Lower lobe of right lung (tissue), 2 donors: ENCODE measurements at regions not wholly inside any gene's neighbourhood (a gene's known extent, or its start where the extent isn't known, plus 50 kb on each side); places are given as distances from the start of the nearest gene placed in this dataset.

Experiments used
- ATAC-seq, 2 donors: fragments of 200-7000 bp; cut with Tn5 transposase; one replicate each; pipeline ENCODE4 v1.9.1; 2020 to 2022; ENCODE audit warnings: mild to moderate bottlenecking in 2 of 2, moderate library complexity in 2 of 2
- DNase-seq: peaks from one replicate; pipeline ENCODE4 v3.0.0-alpha.2; 2020
- H3K27ac ChIP-seq: fragments of 200-600 bp; one replicate; pipeline ENCODE4 v1.8.0; 2022
- H3K27me3 ChIP-seq: fragments of 200-600 bp; one replicate; pipeline ENCODE4 v1.8.0; 2022; ENCODE audit warnings: low read depth
- H3K36me3 ChIP-seq: fragments of 200-600 bp; one replicate; pipeline ENCODE4 v1.8.0; 2022; ENCODE audit warnings: mild to moderate bottlenecking
- H3K4me1 ChIP-seq: fragments of 200-600 bp; one replicate; pipeline ENCODE4 v1.8.0; 2022
- H3K4me3 ChIP-seq: fragments of 200-600 bp; one replicate; pipeline ENCODE4 v1.8.0; 2022; ENCODE audit warnings: mild to moderate bottlenecking
- H3K9me3 ChIP-seq: fragments of 200-600 bp; one replicate; pipeline ENCODE4 v1.8.0; 2022
- intact Hi-C: fragments of 100-400 bp; cut with DNase I; formaldehyde crosslinking; loops from one replicate; pipeline ENCODE4 v1.11.0; 2022
- TF ChIP-seq, protein P1 (sequence below): fragments of 200-600 bp; IDR thresholded peaks from one replicate; pipeline ENCODE4 v1.8.0; 2022; ENCODE audit warnings: antibody characterized with exemption, mild to moderate bottlenecking
- donor health status: DM: no; HTN: yes; CAD: no; lungs with severe emphysema.

DNA sequence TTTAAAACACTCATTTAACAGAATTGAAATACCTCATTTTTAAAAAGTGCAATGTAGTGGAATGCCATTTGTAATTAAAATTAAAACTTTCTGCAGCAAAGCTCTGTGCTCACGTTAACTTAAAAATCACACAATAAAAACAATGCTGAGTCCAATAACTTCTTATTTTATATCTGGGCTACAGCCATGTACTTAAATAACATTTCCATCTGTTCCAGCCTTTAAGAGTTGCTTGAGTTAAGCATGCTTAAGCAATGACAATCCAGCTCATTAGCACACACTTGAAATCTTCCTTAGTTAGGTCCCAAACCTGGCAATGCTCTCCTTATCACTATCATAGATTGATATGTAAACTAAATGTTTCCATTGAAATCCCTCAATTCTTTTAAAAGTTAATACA is 132.3 kb upstream of the CDH12 start:
- H3K4me3 ChIP-seq, result no peak overlapping the region
- H3K27me3 ChIP-seq, result no peaks in the 10 kb centered on the region
- no peak overlapping the region for H3K27ac ChIP-seq
- TF ChIP-seq, protein P1, sequence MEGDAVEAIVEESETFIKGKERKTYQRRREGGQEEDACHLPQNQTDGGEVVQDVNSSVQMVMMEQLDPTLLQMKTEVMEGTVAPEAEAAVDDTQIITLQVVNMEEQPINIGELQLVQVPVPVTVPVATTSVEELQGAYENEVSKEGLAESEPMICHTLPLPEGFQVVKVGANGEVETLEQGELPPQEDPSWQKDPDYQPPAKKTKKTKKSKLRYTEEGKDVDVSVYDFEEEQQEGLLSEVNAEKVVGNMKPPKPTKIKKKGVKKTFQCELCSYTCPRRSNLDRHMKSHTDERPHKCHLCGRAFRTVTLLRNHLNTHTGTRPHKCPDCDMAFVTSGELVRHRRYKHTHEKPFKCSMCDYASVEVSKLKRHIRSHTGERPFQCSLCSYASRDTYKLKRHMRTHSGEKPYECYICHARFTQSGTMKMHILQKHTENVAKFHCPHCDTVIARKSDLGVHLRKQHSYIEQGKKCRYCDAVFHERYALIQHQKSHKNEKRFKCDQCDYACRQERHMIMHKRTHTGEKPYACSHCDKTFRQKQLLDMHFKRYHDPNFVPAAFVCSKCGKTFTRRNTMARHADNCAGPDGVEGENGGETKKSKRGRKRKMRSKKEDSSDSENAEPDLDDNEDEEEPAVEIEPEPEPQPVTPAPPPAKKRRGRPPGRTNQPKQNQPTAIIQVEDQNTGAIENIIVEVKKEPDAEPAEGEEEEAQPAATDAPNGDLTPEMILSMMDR, result no peak
- H3K9me3 ChIP-seq, result no peaks in the 10 kb centered on the region
- H3K4me1 ChIP-seq, result no peaks in the 10 kb centered on the region
- ATAC-seq (no peak), DNase-seq (no peak)
- H3K36me3 ChIP-seq, result no peaks in the 10 kb centered on the region
- intact Hi-C loops, result no loop called here

DNA sequence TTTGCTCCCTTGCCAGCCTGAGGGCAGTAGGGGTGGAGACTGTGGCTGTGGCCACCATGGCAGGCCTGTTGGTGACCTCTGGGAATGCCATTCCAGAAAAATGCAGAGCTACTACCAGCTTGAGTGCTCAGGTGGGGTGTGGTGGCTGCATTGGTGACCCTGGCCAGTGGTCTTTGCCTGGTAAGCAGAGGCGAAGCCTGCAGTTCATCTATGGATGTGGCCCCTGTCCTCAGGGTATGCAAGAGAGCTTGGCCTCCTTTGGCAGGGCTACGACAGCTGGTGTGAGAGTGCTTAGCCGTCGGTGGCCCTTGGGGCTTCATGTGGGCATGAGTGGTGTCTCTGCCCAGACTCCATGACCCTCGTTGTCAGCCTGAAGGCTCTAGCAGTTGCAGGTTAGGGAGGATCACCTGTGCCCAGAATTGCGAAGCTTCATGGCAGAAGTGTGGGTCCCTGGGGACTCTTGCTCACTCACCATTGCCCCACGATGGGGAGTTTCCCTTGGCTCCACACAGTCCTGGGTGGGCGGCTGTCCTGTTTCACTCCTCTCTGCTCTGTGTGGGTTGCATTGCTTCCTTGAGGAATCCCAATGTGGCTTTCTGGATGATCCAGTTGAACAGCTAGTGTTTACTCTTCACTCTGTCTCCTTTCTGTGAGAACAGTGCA is 117.9 kb upstream of the CDH12 start:
- TF ChIP-seq, protein P1, result no peak
- ATAC-seq, result peak in 1 of 2 donors; percentile 37
- no peak overlapping the region for H3K4me3 ChIP-seq
- H3K36me3 ChIP-seq, result no peaks in the 10 kb centered on the region
- no peaks in the 10 kb centered on the region for H3K9me3 ChIP-seq
- H3K27ac ChIP-seq, result no peak overlapping the region
- DNase-seq, result no peak
- intact Hi-C loops, result no loop called here
- no peaks in the 10 kb centered on the region for H3K27me3 ChIP-seq
- no peaks in the 10 kb centered on the region for H3K4me1 ChIP-seq

DNA sequence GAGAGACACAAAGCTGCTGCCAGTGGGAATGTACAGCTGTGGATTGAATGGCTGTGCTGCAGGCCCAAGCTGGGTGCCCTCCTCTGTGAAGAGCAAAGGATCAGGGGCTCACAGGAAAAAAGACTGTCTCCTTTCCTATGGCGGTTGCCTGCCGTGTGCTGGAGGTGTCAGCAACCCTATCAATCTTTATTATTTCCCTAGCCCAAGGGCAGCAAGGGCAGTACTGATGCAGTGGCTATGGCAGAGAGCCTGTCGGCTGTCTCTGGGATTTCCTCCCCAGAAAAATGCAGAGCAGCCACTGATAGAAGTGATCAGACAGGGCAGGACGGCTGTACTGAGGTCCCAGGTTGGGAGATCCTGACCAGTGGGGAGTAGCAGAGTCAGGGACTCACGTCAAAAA is 117.3 kb upstream of the CDH12 start:
- no peak for ATAC-seq

DNA sequence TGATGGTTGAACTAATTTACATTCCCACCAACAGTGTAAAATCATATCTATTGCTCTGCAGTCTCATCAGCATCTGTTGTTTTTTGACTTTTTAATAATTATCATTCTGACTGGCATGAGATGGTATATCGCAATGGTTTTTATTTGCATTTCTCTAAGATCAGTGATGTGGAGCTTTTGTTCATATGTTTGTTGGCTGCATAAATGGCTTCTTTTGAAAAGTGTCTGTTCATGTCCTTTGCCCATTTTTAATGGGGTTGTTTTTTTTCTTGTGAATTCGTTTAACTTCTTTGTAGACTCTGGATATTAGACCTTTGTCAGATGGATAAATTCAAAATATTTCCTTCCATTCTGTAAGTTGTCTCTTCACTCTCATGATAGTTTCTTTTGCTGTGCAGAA is 115.2 kb upstream of the CDH12 start:
- Histone ChIP-seq H3K36me3 (no peaks in the 10 kb centered on the region), H3K27me3 (no peaks in the 10 kb centered on the region), H3K27ac (no peak overlapping the region), H3K9me3 (peaks cover 3% of the 10 kb centered on the region), H3K4me1 (no peaks in the 10 kb centered on the region), H3K4me3 (no peak overlapping the region)
- DNase-seq, result no peak
- no peak for ATAC-seq
- intact Hi-C loops, result no loop called here
- TF ChIP-seq, protein P1, result no peak

More for the DNA sequence above, 117.3 kb upstream of the CDH12 start:
- Histone ChIP-seq H3K36me3 (no peaks in the 10 kb centered on the region), H3K27me3 (no peaks in the 10 kb centered on the region), H3K27ac (no peak overlapping the region), H3K4me3 (no peak overlapping the region), H3K9me3 (peaks cover 1% of the 10 kb centered on the region), H3K4me1 (no peaks in the 10 kb centered on the region)
- no peak for DNase-seq
- TF ChIP-seq, protein P1, result no peak
- intact Hi-C loops, result no loop called here

DNA sequence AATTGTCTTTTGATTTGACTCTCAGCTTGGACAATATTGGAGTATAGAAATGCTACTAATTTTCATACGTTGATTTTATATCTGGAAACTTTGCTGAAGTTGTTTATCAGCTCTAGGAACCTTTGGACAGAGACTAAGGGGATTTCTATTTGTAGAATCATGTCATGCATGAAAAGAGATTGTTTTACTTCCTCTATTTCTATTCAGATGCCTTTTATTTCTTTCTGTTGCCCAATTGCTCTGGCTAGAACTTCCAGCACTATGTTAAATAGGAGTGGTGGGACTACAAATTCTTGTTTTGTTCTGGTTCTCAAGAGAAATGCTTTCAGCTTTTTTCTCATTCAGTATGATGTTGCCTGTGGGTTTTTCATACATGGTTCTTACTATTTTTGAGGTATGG is 112.8 kb upstream of the CDH12 start:
- H3K4me1 ChIP-seq, result no peaks in the 10 kb centered on the region
- no peak overlapping the region for H3K27ac ChIP-seq
- H3K9me3 ChIP-seq, result peaks cover 3% of the 10 kb centered on the region
- TF ChIP-seq, protein P1, result no peak
- ATAC-seq (no peak), DNase-seq (no peak)
- no peak overlapping the region for H3K4me3 ChIP-seq
- intact Hi-C loops, result no loop called here
- H3K27me3 ChIP-seq, result no peaks in the 10 kb centered on the region
- H3K36me3 ChIP-seq, result no peaks in the 10 kb centered on the region
